ENCODE measurements at regions not wholly inside any gene's neighbourhood (a gene's known extent, or its start where the extent isn't known, plus 50 kb on each side); places are given as distances from the start of the nearest gene placed in this dataset.

DNA sequence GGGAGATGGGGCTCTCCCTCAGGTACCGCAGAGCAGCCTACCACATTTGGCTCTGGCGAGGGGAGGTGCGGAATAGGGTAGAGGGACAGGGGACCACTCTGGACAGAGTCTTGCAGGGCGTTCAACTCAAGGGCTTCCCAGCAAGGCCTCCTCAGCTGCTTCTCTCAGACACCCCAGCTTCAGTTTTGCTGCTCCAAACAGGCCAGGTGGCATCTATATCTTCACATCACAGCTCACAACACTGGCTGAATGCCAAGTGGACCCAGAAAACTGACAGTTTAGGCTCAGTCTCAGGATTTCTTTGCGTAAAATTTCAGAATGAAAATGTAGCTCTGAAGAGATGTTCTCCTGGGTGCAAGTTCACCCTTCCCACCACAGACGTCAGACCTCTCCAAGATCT, 592.6 kb upstream of the ADAMTS16 start:
- Histone ChIP-seq H3K27me3 (no peaks in the 10 kb centered on the region), H3K36me3 (no peaks in the 10 kb centered on the region), H3K27ac (no peak overlapping the region), H3K9me3 (no peaks in the 10 kb centered on the region), H3K4me1 (no peaks in the 10 kb centered on the region), H3K4me3 (no peak overlapping the region)
- TF ChIP-seq, protein P1, sequence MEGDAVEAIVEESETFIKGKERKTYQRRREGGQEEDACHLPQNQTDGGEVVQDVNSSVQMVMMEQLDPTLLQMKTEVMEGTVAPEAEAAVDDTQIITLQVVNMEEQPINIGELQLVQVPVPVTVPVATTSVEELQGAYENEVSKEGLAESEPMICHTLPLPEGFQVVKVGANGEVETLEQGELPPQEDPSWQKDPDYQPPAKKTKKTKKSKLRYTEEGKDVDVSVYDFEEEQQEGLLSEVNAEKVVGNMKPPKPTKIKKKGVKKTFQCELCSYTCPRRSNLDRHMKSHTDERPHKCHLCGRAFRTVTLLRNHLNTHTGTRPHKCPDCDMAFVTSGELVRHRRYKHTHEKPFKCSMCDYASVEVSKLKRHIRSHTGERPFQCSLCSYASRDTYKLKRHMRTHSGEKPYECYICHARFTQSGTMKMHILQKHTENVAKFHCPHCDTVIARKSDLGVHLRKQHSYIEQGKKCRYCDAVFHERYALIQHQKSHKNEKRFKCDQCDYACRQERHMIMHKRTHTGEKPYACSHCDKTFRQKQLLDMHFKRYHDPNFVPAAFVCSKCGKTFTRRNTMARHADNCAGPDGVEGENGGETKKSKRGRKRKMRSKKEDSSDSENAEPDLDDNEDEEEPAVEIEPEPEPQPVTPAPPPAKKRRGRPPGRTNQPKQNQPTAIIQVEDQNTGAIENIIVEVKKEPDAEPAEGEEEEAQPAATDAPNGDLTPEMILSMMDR (IDR thresholded peaks at IDR 0.05) = no peak
- TF ChIP-seq POLR2A (IDR thresholded peaks at IDR 0.05) = no peak
- ATAC-seq (no peak), DNase-seq (no peak)
- 64% methylated on average over 6 of the region's 6 CpGs for WGBS (ENCODE audit: insufficient coverage, low coverage, low lambda C conversion rate, missing lambda C conversion rate)
- intact Hi-C loops (cut with DNase I) = no loop called here

DNA sequence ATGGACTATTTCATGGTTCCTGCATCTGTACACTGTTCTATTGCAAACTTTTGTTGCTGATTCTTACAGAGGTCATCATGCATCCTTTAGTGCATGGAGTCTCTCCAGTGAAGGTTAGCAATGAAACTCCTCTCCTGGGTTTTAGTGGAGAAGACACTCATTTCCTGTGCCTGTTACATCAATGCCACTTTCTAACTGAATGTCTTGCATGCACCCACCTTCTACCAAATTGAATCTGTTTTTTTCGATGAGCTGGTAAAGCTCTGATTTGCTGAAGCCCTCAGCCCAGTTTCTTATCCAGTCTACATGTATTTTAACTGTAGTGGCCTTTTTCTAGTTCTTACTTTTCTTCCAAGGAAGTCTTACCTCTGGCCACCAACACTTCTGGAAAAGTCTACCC, 591.8 kb upstream of the ADAMTS16 start:
- Histone ChIP-seq H3K27ac (no peak overlapping the region), H3K9me3 (no peaks in the 10 kb centered on the region), H3K4me3 (no peak overlapping the region), H3K36me3 (no peaks in the 10 kb centered on the region), H3K27me3 (no peaks in the 10 kb centered on the region), H3K4me1 (no peaks in the 10 kb centered on the region)
- DNase-seq (no peak), ATAC-seq (no peak)
- no peak for TF ChIP-seq POLR2A (IDR thresholded peaks at IDR 0.05)
- TF ChIP-seq, protein P1 (IDR thresholded peaks at IDR 0.05) = no peak
- 36% methylated on average over 1 of the region's 1 CpG for WGBS (ENCODE audit: insufficient coverage, low coverage, low lambda C conversion rate, missing lambda C conversion rate)
- intact Hi-C loops (cut with DNase I) = no loop called here

DNA sequence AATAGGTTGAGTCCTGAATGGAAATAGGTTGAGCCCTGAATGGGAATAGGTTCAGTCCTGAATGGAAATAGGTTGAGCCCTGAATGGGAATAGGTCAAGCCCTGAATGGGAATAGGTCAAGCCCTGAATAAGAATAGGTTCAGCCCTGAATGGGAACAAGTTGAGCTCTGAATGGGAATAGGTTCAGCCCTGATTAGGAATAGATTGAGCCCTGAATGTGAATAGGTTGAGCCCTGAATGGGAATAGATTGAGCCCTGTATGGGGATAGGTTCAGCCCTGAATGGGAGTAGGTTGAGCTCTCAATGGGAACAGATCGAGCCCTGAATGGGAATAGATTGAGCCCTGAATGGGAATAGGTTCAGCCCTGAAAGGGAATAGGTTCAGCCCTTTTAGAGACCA, 590.8 kb upstream of the ADAMTS16 start:
- Histone ChIP-seq H3K9me3 (no peaks in the 10 kb centered on the region), H3K4me3 (no peak overlapping the region), H3K4me1 (no peaks in the 10 kb centered on the region), H3K27me3 (no peaks in the 10 kb centered on the region), H3K36me3 (no peaks in the 10 kb centered on the region), H3K27ac (no peak overlapping the region)
- ATAC-seq (no peak), DNase-seq (no peak)
- intact Hi-C loops (cut with DNase I) = no loop called here
- WGBS (ENCODE audit: insufficient coverage, low coverage, low lambda C conversion rate, missing lambda C conversion rate) = 50% methylated on average over 1 of the region's 1 CpG
- TF ChIP-seq POLR2A (IDR thresholded peaks at IDR 0.05) = no peak
- TF ChIP-seq, protein P1 (IDR thresholded peaks at IDR 0.05) = no peak

DNA sequence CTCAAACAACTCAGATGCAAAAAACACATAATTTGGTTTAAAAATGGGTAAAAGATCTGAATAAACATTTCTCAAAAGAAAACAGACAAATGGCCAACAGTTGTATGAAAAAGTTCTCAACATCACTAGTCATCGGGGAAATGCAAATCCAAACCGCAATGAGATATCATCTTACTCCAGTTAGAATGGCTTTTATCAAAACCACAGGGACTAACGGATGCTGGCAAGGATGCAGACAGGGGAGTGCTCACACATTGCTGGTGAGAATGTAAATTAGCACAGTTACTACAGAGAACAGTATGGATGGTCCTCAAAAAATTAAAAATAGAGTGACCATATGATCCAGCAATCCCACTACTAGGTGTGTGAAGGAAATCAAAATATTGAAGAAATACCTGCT, 589.1 kb upstream of the ADAMTS16 start:
- ATAC-seq = no peak
- 65% methylated on average over 3 of the region's 3 CpGs for WGBS (ENCODE audit: insufficient coverage, low coverage, low lambda C conversion rate, missing lambda C conversion rate)
- H3K27me3 ChIP-seq = no peaks in the 10 kb centered on the region
- DNase-seq = no peak
- no peaks in the 10 kb centered on the region for H3K36me3 ChIP-seq
- H3K27ac ChIP-seq = no peak overlapping the region
- no peak overlapping the region for H3K4me3 ChIP-seq
- TF ChIP-seq, protein P1 (IDR thresholded peaks at IDR 0.05) = no peak
- no peak for TF ChIP-seq POLR2A (IDR thresholded peaks at IDR 0.05)
- H3K9me3 ChIP-seq = no peaks in the 10 kb centered on the region
- H3K4me1 ChIP-seq = no peaks in the 10 kb centered on the region
- intact Hi-C loops (cut with DNase I) = no loop called here

DNA sequence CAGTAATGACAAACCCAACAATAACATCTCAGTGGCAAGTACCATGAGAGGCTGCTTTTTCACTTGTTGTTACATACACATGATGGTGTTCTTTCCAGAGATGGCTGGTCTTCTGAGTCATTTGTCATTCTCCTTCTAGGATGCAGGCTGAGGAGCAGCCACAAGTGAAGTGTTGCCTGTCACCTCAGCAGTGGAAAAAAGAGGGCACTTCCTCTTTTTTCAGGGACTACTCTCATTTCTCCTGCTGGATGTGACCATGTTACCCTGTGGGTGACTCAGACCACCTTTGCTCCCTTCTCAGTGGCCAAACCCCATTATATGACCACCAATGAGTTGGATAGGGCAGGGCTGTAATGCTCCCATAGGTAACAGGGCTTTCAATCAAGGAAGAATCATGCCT, 587.0 kb upstream of the ADAMTS16 start:
- Histone ChIP-seq H3K36me3 (no peaks in the 10 kb centered on the region), H3K27me3 (no peaks in the 10 kb centered on the region), H3K4me3 (no peak overlapping the region), H3K27ac (no peak overlapping the region), H3K4me1 (no peaks in the 10 kb centered on the region), H3K9me3 (no peaks in the 10 kb centered on the region)
- TF ChIP-seq POLR2A (IDR thresholded peaks at IDR 0.05) = no peak
- TF ChIP-seq, protein P1 (IDR thresholded peaks at IDR 0.05) = no peak
- no peak for DNase-seq
- no peak for ATAC-seq
- intact Hi-C loops (cut with DNase I) = no loop called here
